T-helper 9 cell (primary cell): ENCODE measurements at regions not wholly inside any gene's neighbourhood (a gene's known extent, or its start where the extent isn't known, plus 50 kb on each side); places are given as distances from the start of the nearest gene placed in this dataset.

ENCODE experiments used
- DNase-seq: peaks from one replicate; pipeline ENCODE4 v3.0.0-alpha.2; 2020

- no peak for DNase-seq
Measured at GRCh38 chr6:56766139-56766805, 123.6 kb upstream of the DST start.

DNA sequence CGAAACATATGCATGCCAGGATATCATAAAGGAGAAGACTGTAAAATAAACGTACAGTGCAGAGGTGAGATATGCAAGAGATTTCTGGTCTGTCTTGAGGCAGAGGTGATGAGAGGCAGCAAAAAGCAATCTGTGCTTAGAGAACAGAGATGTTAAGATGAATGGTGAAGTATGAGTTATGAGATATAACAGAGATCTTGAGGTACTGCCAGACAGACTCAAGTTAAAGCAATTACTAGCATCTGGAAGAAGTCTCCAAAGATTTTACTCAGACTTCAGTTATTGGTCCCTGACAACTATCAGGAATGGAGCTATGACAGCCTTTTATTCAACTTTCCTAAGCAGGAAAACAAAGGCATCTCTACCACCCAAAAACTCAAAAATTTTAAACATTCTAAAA, 122.8 kb upstream of the DST start:
- no peak for DNase-seq

GRCh38 chr6:56764081-56764566, 121.4 kb upstream of the DST start:
- no peak for DNase-seq

DNA sequence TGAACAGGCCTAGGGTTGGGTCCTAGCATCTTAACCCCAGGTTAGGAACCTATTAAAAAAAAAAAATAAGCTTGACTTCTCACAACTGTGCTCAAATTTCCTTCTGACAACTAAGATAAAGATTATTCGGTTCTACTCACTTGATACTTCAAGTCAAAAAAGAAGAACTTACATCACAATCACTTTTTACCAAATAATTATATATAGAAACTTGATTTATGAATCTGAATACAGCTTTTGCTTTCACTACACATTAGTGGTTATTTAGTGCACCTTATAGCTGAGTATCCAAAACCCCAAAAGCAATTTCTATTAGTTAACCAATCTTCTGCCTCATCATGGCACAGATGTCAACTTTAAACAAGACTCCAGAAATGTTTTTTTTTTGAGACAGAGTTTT, 119.0 kb upstream of the DST start:
- no peak for DNase-seq

DNA sequence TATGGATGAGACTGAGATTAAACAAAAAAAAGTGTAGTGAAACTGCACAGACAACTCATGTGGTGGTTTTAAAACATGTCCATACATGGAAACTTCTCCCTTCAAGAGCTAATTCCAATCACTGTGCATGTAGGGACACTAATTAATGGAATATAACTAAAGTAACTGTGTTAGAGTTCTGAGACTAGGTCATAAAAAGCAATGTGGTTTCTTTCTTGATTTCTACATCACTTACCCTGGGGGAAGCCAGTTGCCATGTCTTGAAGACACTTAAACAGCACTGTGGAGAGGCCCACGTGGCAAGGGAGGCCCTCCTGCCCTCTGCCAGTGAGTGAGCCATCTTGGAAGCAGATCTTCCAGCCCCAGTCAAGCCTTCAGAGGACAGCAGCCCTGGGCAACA, 118.2 kb upstream of the DST start:
- DNase-seq, result no peak

GRCh38 chr6:56759521-56759920, 116.8 kb upstream of the DST start:
- no peak for DNase-seq

DNA sequence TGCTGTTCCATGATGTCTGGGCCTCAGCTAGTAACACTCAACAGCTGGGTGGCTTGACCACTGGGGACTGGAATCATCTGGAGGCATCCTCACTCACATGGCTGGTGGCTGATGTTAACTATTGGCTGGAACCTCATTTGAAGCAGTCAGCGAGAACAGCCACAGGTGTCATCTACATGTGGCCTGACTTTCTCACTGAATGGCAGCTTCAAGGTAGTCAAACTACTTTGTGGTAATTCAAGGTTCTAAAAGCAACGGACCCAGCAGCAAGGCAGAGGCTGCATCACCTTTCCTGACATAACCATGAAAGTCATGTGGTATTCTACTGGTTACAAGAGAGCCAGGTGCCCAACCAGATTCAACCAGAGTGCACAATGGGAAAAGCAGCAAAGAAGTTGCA, 115.9 kb upstream of the DST start:
- no peak for DNase-seq

- DNase-seq, result no peak
Measured at GRCh38 chr6:56758120-56758519, 115.4 kb upstream of the DST start.

DNA sequence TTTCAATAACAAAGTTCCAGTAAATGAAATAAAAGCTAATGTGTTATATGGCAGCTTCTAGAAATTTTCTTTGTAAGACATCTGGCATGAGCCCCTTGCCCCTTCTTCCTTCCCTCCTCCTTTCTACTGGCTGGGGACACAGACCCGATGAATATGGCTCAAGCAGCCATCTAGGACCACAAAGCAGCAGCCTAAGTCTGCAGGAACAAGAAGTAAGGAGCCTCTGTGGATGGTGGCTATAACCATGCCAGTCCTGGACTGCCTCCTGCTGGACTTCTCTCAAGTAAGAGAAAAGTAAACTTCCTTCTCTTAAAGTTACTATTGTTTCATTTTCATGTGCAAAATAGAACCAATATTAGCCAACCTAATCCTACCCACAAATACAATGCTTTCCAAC, 114.9 kb upstream of the DST start:
- DNase-seq, result no peak

- DNase-seq, result no peak
Measured at GRCh38 chr6:56756791-56757587, 114.3 kb upstream of the DST start.

DNA sequence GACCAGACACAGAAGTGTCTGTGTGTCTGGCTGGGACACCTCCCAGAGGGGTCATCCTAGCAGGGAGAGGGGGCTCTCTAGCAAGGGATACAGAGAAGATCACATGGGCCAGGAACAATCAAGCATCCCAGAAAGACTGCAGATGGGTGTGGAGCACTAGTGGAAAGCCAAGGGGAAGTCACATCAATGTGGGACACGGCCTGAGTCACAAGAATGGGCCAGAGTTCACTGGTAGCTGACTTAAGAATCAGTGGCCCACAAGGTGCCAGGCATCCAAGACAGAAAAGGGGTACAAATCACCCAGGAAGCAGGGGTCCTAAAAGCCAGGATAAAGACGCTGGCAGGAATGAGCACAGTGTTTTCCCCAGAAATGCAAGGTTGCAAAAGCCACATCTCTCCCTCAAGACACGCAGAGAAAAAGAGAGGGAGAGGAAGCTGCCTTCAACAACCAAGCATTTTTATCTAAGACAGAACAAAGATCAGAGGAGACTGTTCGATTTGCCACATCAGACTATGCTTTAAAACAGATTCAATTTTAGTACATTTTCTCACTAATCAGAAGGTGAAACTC, 113.6 kb upstream of the DST start:
- no peak for DNase-seq

GRCh38 chr6:56755040-56755439, 112.4 kb upstream of the DST start:
- no peak for DNase-seq

DNA sequence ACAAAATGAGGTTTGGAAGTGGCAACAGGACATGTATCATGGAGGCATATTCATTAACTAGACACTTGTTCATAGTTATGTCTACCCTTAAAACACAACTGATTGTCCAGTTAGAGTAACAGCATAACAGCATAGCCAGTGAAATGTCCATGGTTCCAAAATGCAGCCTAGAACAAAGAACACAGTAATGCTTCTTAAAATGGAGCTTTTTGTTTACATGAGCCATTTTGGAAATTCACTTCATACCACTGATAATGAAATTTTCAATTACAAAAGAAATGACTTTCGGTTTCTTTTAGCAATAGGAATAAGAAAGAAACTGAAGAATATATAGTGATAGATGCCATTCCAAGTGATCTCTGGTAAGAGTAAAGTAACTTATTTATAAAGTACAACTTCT, 111.1 kb upstream of the DST start:
- DNase-seq, result no peak

- DNase-seq, result no peak
Measured at GRCh38 chr6:56752534-56752933, 109.8 kb upstream of the DST start.

DNA sequence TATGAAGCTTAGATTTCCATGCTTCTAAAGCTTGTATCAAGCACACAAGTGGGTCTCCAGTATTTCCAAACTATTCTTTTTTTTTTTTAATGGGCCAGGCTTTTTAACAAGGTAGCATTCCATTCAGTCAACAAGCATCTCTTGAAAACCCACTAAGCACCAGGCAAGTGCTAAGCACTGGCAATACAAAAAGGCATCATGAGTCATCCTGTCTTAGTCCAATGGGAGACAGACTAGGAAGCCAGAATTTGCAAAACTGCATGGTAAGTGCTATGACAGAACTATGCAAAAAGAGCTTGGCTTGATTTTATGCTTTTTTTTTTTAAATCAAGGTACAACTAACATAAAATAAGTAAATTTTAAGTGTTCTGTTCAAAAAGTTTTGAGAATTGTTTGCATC, 109.3 kb upstream of the DST start:
- DNase-seq, result no peak

GRCh38 chr6:56751604-56752003, 108.9 kb upstream of the DST start:
- DNase-seq, result no peak

GRCh38 chr6:56750686-56751085, 108.0 kb upstream of the DST start:
- no peak for DNase-seq

GRCh38 chr6:56749632-56750151, 107.0 kb upstream of the DST start:
- DNase-seq, result no peak

- DNase-seq, result no peak
Measured at GRCh38 chr6:56746767-56747504, 104.2 kb upstream of the DST start.

DNA sequence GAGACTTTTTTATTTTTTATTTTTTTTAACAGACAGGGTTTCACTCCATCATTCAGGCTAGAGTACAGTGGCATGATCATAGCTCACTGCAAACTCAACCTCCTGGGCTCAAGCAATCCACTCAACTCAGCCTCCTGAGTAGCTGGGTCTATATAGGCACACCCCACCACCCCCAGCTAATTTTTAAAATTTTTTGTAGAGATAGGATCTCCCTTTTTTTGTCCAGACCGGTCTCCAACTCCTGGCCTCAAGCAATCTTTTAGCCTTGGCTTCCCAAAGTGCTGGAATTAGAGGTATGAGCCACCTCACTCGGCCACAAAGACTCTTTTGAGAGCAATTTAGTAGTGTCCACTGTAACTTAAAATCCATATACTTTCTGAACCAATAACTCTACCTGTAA, 103.3 kb upstream of the DST start:
- no peak for DNase-seq

DNA sequence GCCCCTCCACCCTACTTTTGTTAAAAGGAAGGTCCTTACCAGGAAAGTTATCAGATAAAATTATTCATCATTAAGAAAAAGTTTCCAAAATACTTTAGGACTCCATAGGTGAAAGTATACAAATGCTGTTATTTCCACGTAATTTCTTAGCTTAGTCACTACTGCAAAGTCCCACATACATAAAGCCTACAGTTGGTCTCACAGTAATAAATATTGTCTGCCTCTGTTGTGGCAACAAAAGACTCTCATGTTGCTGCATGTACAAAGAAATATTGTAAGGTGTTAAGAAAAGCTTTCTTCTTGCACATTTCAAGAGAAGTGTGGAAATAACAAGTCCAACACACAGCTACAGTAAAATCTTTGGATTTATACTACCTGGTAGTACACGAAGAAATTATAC, 102.4 kb upstream of the DST start:
- DNase-seq, result no peak

DNA sequence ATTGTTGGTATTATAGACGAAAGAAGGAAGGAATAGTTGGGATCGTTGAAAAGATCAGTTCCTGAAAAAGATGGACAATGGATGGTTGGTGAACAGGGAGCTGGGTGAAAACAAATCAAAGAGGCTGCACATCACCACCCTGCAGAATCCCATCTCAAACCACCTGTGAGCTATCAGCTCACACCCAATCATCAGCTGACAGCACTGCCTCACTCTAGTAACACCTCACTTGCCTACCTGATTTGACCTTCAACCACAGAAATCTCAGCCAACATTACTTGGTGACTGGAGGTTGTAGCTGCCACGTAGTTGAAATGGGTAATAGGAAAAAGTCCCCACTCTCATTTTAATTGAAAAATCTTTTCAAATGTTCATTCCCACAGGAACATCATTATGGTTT, 101.8 kb upstream of the DST start:
- no peak for DNase-seq

GRCh38 chr6:56742122-56742791, 99.6 kb upstream of the DST start:
- no peak for DNase-seq
